ENCODE measurements at regions not wholly inside any gene's neighbourhood (a gene's known extent, or its start where the extent isn't known, plus 50 kb on each side); places are given as distances from the start of the nearest gene placed in this dataset.
A peak's percentile ranks its signal among the peaks of the same experiment; 100 is the strongest.
"Not testable (repeated sequence)": the region's sequence is repeated elsewhere in the genome, so short reads cannot be mapped to it uniquely, and the experiment has no call there.

- DNase-seq, result no peak
These were observed 800.7 kb upstream of the GRM7 start for GRCh38 chr3:6060251-6060650.

DNA sequence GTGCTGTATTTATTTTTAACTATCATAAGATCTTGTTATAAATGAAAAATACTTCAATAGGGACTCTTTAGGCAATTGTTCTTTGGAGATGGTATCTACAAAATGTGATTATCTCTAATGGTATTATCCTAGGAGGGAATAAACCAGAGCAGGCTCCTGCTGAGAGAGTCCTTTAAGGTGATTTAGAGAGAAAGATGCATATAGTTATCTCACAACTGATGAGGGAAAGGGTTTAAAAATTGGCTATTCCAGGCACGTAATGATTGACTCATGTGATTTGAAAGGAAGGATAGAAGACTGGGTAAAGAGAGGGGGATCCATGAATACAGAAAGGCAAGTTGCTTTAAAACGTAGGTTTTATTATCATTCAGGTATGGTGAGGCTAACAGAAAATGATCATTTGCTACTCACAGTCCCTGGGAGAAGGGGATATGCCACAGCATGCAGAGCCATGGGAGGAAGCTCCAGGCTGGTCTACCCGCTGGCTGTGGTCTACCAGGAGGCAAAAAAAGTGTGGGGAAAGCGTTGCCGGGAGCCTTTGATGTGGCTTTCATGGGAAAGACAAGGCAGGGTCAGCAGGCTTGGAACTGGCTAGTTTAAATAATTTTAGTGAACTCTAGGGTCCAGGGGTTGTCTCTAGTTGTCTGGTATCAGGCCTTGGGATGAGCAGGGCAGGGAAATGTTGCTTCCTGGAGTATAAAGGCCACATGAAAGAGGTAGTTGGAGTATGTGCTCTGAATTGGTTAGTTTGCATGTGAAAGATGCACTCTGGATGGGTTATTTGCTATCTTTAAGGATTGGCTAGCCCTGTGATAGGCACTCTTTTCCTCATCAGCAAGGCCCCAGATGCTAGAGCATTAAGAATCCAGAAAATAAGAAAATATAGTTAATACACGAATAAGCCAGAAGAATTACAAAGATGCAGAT is 798.4 kb upstream of the GRM7 start:
- no peak for DNase-seq

DNA sequence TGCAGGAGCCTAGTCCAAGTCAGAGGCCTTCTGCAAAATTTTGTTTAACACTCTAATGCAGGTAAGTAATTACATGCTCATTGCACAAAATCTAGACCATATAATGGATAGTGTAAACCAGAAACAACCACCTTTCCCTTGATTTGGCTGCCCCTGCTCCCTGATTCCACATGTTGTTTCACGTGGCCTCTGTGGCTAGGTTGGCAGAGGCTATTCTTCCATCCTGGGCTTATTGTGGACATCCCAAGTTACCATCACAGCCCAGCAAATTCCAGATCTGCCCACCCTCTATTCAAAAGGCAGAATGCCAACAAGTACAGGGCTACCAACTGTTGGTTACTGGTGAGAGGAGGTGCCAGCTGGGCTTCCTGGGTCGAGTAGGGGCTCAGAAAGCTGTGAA is 794.5 kb upstream of the GRM7 start:
- no peak for DNase-seq

DNA sequence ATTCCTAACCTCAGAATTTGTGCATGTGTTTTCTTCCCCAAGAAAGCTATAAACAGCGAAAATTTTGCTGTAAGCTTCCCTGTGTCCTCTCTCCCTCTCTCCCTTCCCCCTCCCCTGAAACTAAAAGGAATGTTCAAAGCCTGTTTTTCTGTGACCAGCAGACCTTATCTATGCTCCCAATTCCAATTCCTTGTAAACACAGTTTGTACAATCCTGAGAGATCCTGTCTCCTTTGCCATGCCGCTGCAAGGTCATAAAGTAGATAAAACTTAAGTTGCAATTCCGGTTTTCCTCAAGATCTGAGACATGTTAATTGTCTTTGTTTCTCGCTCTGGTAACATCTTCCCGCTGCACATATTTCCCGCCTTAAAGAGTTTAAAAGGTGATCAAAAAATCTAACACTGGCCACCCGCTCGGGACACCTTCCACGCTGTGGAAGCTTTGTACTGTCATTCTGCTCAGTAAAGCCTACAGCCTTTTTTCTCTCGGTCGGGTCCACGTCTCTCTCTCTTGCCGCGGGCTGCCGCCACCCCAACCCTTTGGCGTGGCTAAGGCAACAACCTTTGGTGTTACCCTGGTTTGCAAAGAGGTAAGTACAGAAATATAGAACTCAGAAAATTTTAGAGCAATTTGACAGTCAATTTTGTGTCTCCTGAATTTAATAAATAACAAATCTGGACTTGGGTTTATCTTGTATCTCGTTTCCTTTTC is 793.9 kb upstream of the GRM7 start:
- not testable (repeated sequence) for DNase-seq

DNA sequence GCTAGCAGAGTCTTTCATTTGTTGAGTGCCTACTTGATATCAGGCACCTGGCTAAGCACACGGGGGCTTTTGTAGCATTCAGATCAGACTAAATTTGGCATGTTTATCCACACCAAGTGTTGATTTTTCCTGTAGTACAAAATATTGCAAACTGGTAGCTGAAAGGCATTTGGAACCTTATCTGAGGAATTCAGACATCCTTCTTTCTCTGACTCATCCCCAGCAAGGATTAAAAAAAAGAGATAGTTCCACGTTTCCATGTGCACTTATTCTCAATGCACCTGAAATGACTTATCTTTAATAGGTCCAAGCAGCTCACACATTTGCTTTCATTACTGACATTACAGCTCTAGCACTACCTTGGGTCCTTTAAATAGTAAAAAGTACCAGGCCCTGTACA is 786.0 kb upstream of the GRM7 start:
- DNase-seq, result no peak

DNA sequence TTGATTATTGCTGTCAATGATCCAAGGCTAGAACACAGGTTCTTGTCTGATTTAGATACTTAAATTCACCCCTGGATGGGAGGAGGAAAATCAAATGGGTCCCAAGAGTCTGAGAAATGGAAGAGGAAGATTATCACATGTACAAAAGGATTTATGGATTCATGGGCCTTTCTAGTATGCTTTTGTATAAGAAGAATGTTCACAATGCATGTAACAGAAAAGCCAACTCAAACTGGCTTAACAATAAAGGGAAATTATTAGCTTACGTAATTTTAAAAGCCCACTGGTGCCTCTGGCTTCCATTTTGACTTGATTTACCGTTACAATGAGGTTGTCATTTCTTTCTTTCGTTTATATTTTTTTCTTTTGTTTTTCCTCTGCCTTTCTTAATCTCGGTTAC is 782.5 kb upstream of the GRM7 start:
- no peak for DNase-seq

GRCh38 chr3:6079011-6079410 is 781.9 kb upstream of the GRM7 start:
- DNase-seq, result no peak

DNA sequence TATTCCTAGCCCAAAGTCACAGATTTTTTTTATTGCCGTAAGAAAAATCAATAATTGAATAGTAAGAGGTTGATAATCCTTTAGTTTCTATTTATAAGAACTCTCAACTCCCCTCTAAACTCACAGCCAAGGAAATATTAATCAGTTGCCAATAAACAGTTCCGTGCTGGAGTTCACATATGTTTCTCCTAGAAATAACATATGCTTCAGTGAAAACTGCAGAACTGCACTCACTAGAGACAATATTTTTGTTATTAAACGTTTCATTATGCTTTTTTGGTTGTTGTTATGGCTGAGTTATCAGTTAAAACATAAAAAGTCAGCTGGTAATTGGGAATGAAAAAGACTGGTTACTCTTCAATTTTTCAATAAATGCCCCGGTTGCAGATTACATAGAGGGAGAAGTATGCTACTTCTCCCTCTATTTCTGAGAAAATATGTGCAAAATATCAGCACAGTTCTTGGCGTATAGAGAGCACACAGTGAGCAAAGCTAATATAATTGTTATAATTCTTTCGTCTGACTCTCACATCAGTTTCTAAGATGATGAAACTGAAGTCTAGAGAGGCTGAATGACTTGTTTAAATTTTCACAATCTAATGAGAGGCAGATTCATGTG is 781.2 kb upstream of the GRM7 start:
- DNase-seq, result no peak

DNA sequence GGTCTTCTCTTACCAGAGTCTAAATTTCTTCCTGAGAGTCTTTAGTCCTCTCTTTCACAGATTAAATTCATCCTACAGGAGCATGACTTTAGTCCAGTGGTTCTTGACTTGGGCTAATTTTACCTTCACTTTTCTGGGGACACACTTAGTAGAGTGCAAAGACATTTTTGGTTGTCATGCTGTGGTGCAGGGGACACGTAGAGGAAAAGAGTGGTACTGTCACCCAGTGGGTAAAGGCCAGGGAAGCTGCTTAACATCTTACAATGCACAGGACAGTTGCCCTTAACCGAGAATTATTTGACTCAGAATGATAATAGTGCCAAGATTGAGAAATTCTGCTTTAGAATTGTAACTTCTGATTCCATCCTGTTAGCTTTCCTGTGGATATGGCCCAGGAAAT is 772.5 kb upstream of the GRM7 start:
- no peak for DNase-seq

DNA sequence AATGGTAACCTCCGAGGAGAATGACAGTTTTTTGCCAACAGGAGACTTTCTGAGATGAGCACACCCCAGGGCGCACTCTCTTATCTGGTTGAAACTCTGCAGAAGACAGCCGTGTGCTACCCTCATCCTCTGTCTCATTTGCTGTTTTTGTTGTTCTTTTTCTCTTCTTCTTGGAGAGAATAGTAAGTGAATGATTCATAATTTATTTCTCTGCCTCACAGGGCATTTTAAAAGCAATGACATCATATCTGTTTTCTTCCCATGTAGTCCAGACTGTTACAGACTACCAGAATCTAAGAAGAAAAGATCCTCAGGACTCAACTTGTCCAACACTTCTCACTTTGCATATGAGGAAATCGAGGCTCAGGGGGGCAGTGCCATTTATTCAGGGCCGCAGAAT is 771.1 kb upstream of the GRM7 start:
- DNase-seq, result no peak

DNA sequence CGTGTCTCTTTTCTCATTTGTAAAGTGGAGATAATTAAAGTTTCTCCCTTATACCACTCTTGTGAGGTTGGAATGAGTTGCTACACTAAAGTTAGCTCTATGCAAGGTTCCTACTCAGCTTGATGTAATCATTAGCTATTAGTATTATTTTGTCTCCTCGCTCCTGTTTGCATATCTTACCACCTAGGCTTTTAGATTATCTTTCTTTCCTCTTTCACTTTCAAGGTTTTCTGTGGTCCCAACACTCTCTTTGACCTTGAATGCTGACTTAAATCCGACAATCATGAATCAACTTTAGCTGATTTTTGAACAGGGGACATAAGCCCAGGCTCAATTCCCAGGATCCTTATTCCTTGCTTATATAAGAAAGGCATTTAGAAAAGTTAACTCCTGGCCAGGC is 769.7 kb upstream of the GRM7 start:
- no peak for DNase-seq

DNA sequence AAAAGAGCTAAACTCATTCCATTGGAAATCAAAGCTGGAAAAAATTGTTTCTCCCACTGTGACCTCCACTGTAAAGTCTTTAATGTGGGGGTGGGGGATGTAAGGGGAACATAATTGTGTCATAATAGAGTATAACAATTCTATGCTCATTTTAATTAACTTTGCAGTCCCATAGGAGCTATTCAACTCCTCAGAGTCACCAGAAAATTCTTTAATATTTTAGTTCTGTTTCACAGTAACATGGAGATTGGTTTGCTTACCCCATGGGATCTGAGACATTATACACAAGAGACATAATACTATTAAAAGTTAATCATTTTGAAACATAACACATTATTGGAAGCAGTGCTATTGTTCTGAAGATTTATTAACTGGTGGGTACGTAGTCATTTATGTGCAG is 765.9 kb upstream of the GRM7 start:
- DNase-seq, result no peak

- DNase-seq, result no peak
These were observed 763.9 kb upstream of the GRM7 start for GRCh38 chr3:6097021-6097420.

DNA sequence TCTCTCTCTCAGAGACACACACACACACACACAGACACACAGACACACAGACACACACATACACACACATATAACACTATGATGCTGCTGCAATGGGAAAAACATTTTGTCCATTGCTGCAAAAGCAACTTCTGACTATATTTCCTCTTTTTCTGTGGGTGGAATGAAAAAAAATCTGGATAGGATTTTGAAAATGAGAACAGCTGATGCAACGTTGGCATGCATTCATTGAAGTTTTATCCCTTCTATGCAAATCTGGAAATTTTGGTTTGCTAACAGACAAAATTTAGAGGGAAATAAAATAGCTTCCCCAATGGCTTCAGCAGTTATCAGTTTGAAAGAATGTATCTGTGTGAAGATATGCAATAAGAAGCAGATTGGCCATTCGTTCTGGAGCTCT is 763.4 kb upstream of the GRM7 start:
- DNase-seq, result no peak

GRCh38 chr3:6098516-6099157 is 762.3 kb upstream of the GRM7 start:
- no peak for DNase-seq

GRCh38 chr3:6099458-6100075 is 761.3 kb upstream of the GRM7 start:
- no peak for DNase-seq

DNA sequence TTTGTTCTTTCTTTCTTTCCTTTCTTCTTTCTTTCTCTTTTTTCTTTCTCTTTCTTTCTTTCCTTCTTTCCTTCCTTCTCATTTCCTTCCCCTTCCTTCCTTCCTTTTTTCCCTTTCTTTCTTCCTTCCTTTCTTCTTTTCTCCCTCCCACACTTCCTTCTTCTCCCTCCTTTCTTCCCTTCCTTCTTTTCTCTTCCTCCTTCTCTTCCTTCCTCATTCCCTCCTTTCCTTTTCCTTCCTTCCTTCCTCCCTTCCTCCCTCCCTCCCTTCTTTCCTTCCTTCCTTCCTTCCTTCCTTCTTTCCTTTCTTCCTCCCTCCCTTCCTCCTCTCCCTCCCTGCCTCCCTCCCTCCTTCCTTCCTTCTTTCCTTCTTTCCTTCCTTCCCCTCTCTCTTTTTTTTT is 755.7 kb upstream of the GRM7 start:
- DNase-seq, result no peak

- DNase-seq, result peak; percentile 5
These were observed 752.0 kb upstream of the GRM7 start for GRCh38 chr3:6108957-6109356.

DNA sequence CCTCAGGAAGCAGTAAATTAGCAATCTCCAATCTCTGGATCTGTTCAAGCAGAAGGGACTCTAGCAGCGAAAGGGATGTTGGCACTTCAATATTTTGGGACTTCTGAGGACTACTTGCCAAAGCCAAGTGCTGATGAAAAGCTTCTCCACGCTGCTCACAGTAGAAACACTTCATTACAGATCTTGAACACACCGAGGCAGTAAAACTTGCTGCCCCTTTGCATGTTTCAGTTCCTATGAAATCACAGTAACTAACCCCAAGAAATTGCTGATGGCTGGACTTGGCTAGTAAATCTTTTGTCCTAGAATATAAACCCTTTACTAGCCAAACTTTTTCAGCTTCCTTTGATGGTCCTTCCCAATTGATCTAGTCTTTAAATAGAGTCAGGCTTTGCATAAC is 750.5 kb upstream of the GRM7 start:
- no peak for DNase-seq

DNA sequence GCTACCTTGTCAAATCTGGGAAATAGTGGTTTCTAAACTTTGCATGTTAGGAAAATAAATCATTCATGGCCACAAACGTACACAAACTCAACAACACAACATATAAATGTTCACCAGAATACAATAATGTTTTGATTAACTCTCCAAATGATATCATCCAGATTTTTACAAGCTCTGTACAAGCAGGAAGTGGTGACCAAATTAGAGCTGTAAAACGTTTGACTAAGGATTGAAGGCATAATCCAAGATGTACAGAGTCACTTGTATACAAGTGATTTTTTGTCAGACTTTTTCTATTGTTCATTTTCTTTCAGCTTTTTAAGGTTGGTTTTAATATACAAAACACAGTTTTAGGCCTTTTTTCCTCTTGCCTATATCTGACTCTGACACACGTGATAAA is 748.4 kb upstream of the GRM7 start:
- DNase-seq, result no peak

DNA sequence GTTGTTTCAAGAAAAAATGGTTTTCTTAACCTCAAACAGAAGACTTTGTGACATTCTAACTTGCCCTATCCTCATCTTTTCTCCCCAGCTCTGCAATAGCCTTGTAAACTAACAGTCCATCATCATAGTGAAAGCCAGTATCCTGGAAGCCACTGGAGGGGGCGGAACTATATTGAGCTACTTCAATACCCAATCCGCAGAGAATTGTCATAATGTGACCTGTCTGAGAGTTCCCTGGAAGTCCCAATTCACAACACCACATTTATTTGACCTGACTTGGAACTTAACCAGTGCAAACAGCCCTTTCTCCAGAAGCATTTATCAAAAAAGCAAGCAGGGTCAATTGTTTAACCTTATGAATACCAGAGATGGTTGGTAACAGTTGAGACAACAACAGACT is 747.6 kb upstream of the GRM7 start:
- DNase-seq, result no peak

DNA sequence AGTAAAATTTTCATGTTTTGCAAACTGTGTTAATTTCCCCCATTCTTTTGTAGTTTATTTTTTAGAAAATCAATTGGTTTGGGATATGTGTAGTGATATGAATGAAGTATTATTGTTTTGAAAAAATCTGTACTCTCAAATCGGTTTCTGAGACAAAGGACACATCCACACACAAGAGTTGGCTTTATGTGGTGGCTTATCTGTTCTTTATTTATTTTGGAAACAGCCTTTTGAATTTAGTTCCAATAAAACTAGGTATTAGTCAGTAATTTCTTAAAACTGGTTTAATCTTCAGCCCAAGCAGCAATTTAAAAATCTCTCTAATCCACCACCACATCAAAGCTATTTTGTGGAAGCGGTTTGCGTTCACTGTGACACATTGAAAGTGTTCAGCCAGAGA is 741.5 kb upstream of the GRM7 start:
- no peak for DNase-seq

DNA sequence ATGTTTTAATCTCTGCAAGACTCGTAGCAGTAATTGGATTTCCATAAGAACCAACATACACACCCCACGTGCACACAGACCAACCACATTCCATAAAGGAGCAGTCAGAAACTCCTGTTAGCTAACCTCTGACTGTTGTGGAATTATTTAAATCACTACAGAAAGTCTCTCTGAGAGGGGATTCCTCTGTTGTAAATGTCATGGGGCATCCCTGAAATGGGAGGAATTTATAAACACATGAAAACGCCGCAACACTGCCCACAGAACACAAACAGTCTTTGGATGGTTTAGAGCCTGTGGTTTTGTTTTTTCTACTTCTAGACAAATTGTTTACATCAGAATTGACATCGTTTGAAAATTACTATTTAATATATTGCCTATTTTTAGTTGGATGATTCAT is 740.1 kb upstream of the GRM7 start:
- no peak for DNase-seq
